ENCODE measurements at regions not wholly inside any gene's neighbourhood (a gene's known extent, or its start where the extent isn't known, plus 50 kb on each side); places are given as distances from the start of the nearest gene placed in this dataset.

- H3K27ac ChIP-seq = no peak overlapping the region
- ATAC-seq (ENCODE audit: low FRiP score in 2 of 2) (no peak), DNase-seq (no peak)
- H3K36me3 ChIP-seq = no peaks in the 10 kb centered on the region
- H3K9me3 ChIP-seq = no peaks in the 10 kb centered on the region
- H3K27me3 ChIP-seq = no peaks in the 10 kb centered on the region
- no peaks in the 10 kb centered on the region for H3K4me1 ChIP-seq
- H3K4me3 ChIP-seq = no peak overlapping the region
- TF ChIP-seq POLR2A (IDR thresholded peaks at IDR 0.05) (no peak), CTCF (IDR thresholded peaks at IDR 0.05) (no peak), POLR2AphosphoS5 (IDR thresholded peaks at IDR 0.05) (no peak), EP300 (IDR thresholded peaks at IDR 0.05) (no peak)
Observed at GRCh38 chr4:173802662-173803022, 272.6 kb upstream of the HAND2 start.

- H3K9me3 ChIP-seq = no peaks in the 10 kb centered on the region
- no peak for DNase-seq
Observed at GRCh38 chr4:173801876-173802661, 272.0 kb upstream of the HAND2 start.

GRCh38 chr4:173801361-173801760, 271.3 kb upstream of the HAND2 start:
- WGBS, 2 donors = 23 to 30% methylated on average over 1 of the region's 1 CpG
- H3K4me1 ChIP-seq = no peaks in the 10 kb centered on the region
- no peak for ATAC-seq (ENCODE audit: low FRiP score in 2 of 2)
- no peaks in the 10 kb centered on the region for H3K36me3 ChIP-seq
- H3K4me3 ChIP-seq = no peak overlapping the region
- H3K27me3 ChIP-seq = no peaks in the 10 kb centered on the region
- H3K27ac ChIP-seq = no peak overlapping the region
- no peak for DNase-seq
- H3K9me3 ChIP-seq = no peaks in the 10 kb centered on the region
- TF ChIP-seq EP300 (IDR thresholded peaks at IDR 0.05) (no peak), CTCF (IDR thresholded peaks at IDR 0.05) (no peak), POLR2A (IDR thresholded peaks at IDR 0.05) (no peak), POLR2AphosphoS5 (IDR thresholded peaks at IDR 0.05) (no peak)

More at GRCh38 chr4:173801876-173802661, 272.0 kb upstream of the HAND2 start:
- Histone ChIP-seq H3K27me3 (no peaks in the 10 kb centered on the region), H3K4me3 (no peak overlapping the region), H3K27ac (no peak overlapping the region), H3K36me3 (no peaks in the 10 kb centered on the region), H3K4me1 (no peaks in the 10 kb centered on the region)
- ATAC-seq (ENCODE audit: low FRiP score in 2 of 2) = no peak
- WGBS, 2 donors = 49 to 61% methylated on average over 3 of the region's 3 CpGs
- no peak for TF ChIP-seq EP300 (IDR thresholded peaks at IDR 0.05)
- TF ChIP-seq CTCF (IDR thresholded peaks at IDR 0.05) = no peak
- TF ChIP-seq POLR2AphosphoS5 (IDR thresholded peaks at IDR 0.05) = no peak
- TF ChIP-seq POLR2A (IDR thresholded peaks at IDR 0.05) = no peak

GRCh38 chr4:173797296-173797695, 267.3 kb upstream of the HAND2 start:
- H3K4me3 ChIP-seq = no peak overlapping the region
- no peaks in the 10 kb centered on the region for H3K27me3 ChIP-seq
- no peak for ATAC-seq (ENCODE audit: low FRiP score in 2 of 2)
- H3K4me1 ChIP-seq = no peaks in the 10 kb centered on the region
- H3K27ac ChIP-seq = no peak overlapping the region
- TF ChIP-seq EP300 (IDR thresholded peaks at IDR 0.05) = no peak
- TF ChIP-seq CTCF (IDR thresholded peaks at IDR 0.05) = no peak
- no peak for TF ChIP-seq POLR2AphosphoS5 (IDR thresholded peaks at IDR 0.05)
- WGBS, 2 donors = 89 to 95% methylated on average over 1 of the region's 1 CpG
- H3K36me3 ChIP-seq = no peaks in the 10 kb centered on the region
- no peak for DNase-seq
- no peaks in the 10 kb centered on the region for H3K9me3 ChIP-seq

GRCh38 chr4:173794662-173795061, 264.6 kb upstream of the HAND2 start:
- ATAC-seq (ENCODE audit: low FRiP score in 2 of 2) = no peak
- no peaks in the 10 kb centered on the region for H3K27me3 ChIP-seq

More at GRCh38 chr4:173794662-173795061, 264.6 kb upstream of the HAND2 start:
- no peaks in the 10 kb centered on the region for H3K9me3 ChIP-seq
- no peak for DNase-seq
- no peak overlapping the region for H3K27ac ChIP-seq
- no peaks in the 10 kb centered on the region for H3K4me1 ChIP-seq
- no peak for TF ChIP-seq CTCF (IDR thresholded peaks at IDR 0.05)
- TF ChIP-seq EP300 (IDR thresholded peaks at IDR 0.05) = no peak
- no peak for TF ChIP-seq POLR2AphosphoS5 (IDR thresholded peaks at IDR 0.05)
- no peak for TF ChIP-seq POLR2A (IDR thresholded peaks at IDR 0.05)
- 43 to 45% methylated on average over 2 of the region's 2 CpGs for WGBS, 2 donors
- no peaks in the 10 kb centered on the region for H3K36me3 ChIP-seq
- H3K4me3 ChIP-seq = no peak overlapping the region
